ENCODE measurements at regions not wholly inside any gene's neighbourhood (a gene's known extent, or its start where the extent isn't known, plus 50 kb on each side); places are given as distances from the start of the nearest gene placed in this dataset.

GRCh38 chr11:91967691-91968045 lies 256.9 kb upstream of the FAT3 start:
- no peak overlapping the region for H3K27ac ChIP-seq
- peaks cover 7% of the 10 kb centered on the region for H3K4me1 ChIP-seq
- no peaks in the 10 kb centered on the region for H3K27me3 ChIP-seq
- DNase-seq (no peak), ATAC-seq (no peak)
- no peak overlapping the region for H3K4me3 ChIP-seq
- WGBS, 2 donors: 60 to 71% methylated on average over 2 of the region's 2 CpGs
- TF ChIP-seq CTCF (IDR thresholded peaks at IDR 0.05): no peak
- no peak for TF ChIP-seq POLR2A (IDR thresholded peaks at IDR 0.05)
- no peaks in the 10 kb centered on the region for H3K36me3 ChIP-seq (replicated peaks in 1 of 2; ENCODE audit: insufficient read depth in 1 of 2, low read depth in 2 of 2)
- no peaks in the 10 kb centered on the region for H3K9me3 ChIP-seq
- intact Hi-C loops (cut with DNase I): no loop called here

GRCh38 chr11:91967026-91967690 lies 257.5 kb upstream of the FAT3 start:
- no peak for ATAC-seq
- no peaks in the 10 kb centered on the region for H3K27me3 ChIP-seq
- intact Hi-C loops (cut with DNase I): no loop called here
- TF ChIP-seq CTCF (IDR thresholded peaks at IDR 0.05): no peak
- no peak for TF ChIP-seq POLR2A (IDR thresholded peaks at IDR 0.05)
- no peaks in the 10 kb centered on the region for H3K36me3 ChIP-seq (replicated peaks in 1 of 2; ENCODE audit: insufficient read depth in 1 of 2, low read depth in 2 of 2)
- no peak overlapping the region for H3K27ac ChIP-seq
- no peak for DNase-seq
- peaks cover 2% of the 10 kb centered on the region for H3K4me1 ChIP-seq
- no peaks in the 10 kb centered on the region for H3K9me3 ChIP-seq
- H3K4me3 ChIP-seq: no peak overlapping the region

GRCh38 chr11:91966368-91966767 lies 258.2 kb upstream of the FAT3 start:
- Histone ChIP-seq H3K27ac (no peak overlapping the region), H3K9me3 (no peaks in the 10 kb centered on the region), H3K4me3 (no peak overlapping the region), H3K36me3 (replicated peaks in 1 of 2; ENCODE audit: insufficient read depth in 1 of 2, low read depth in 2 of 2) (no peaks in the 10 kb centered on the region), H3K4me1 (no peaks in the 10 kb centered on the region), H3K27me3 (no peaks in the 10 kb centered on the region)
- DNase-seq (no peak), ATAC-seq (no peak)
- no peak for TF ChIP-seq POLR2A (IDR thresholded peaks at IDR 0.05)
- no peak for TF ChIP-seq CTCF (IDR thresholded peaks at IDR 0.05)
- 45 to 78% methylated on average over 1 of the region's 1 CpG for WGBS, 2 donors
- intact Hi-C loops (cut with DNase I): no loop called here

GRCh38 chr11:91960770-91961169 lies 263.8 kb upstream of the FAT3 start:
- no peaks in the 10 kb centered on the region for H3K36me3 ChIP-seq (replicated peaks in 1 of 2; ENCODE audit: insufficient read depth in 1 of 2, low read depth in 2 of 2)
- peaks cover 0 to 5% (median 0%) of the 10 kb centered on the region in 3 donors for H3K9me3 ChIP-seq
- H3K27me3 ChIP-seq: no peaks in the 10 kb centered on the region
- no peak overlapping the region for H3K4me3 ChIP-seq
- ATAC-seq (no peak), DNase-seq (no peak)
- 57 to 64% methylated on average over 3 of the region's 3 CpGs for WGBS, 2 donors
- TF ChIP-seq POLR2A (IDR thresholded peaks at IDR 0.05): no peak
- TF ChIP-seq CTCF (IDR thresholded peaks at IDR 0.05): no peak
- intact Hi-C loops (cut with DNase I): no loop called here
- no peak overlapping the region for H3K27ac ChIP-seq
- H3K4me1 ChIP-seq: no peaks in the 10 kb centered on the region

- no peaks in the 10 kb centered on the region for H3K36me3 ChIP-seq (replicated peaks in 1 of 2; ENCODE audit: insufficient read depth in 1 of 2, low read depth in 2 of 2)
- no peak overlapping the region for H3K4me3 ChIP-seq
- ATAC-seq: no peak
- H3K9me3 ChIP-seq: peaks cover 0 to 5% (median 0%) of the 10 kb centered on the region in 3 donors
- WGBS, 2 donors: 20 to 24% methylated on average over 3 of the region's 3 CpGs
- intact Hi-C loops (cut with DNase I): no loop called here
- peaks cover 4% of the 10 kb centered on the region for H3K4me1 ChIP-seq
- H3K27ac ChIP-seq: no peak overlapping the region
- no peaks in the 10 kb centered on the region for H3K27me3 ChIP-seq
- TF ChIP-seq POLR2A (IDR thresholded peaks at IDR 0.05) (no peak), CTCF (IDR thresholded peaks at IDR 0.05) (no peak)
- no peak for DNase-seq
Measured at GRCh38 chr11:91959411-91959810, 265.2 kb upstream of the FAT3 start.

All from body of pancreas (tissue), 4 donors.